ENCODE measurements at regions not wholly inside any gene's neighbourhood (a gene's known extent, or its start where the extent isn't known, plus 50 kb on each side); places are given as distances from the start of the nearest gene placed in this dataset.

- DNase-seq (ENCODE audit: low read depth): no peak
- TF ChIP-seq CTCF (conservative IDR thresholded peaks at IDR 0.05; ENCODE audit: low read depth, low read length): no peak
- no peak overlapping the region for H3K4me3 ChIP-seq (ENCODE audit: low read length)
Measured at GRCh38 chr2:196266855-196267254, 95.5 kb upstream of the STK17B start.

GRCh38 chr2:196268025-196268424 is 96.6 kb upstream of the STK17B start:
- DNase-seq (ENCODE audit: low read depth): no peak
- TF ChIP-seq CTCF (conservative IDR thresholded peaks at IDR 0.05; ENCODE audit: low read depth, low read length): no peak
- no peak overlapping the region for H3K4me3 ChIP-seq (ENCODE audit: low read length)

GRCh38 chr2:196268538-196269338 is 97.4 kb upstream of the STK17B start:
- no peak for DNase-seq (ENCODE audit: low read depth)
- H3K4me3 ChIP-seq (ENCODE audit: low read length): no peak overlapping the region
- no peak for TF ChIP-seq CTCF (conservative IDR thresholded peaks at IDR 0.05; ENCODE audit: low read depth, low read length)

GRCh38 chr2:196271795-196272194 is 100.4 kb upstream of the STK17B start:
- no peak overlapping the region for H3K4me3 ChIP-seq (ENCODE audit: low read length)
- no peak for TF ChIP-seq CTCF (conservative IDR thresholded peaks at IDR 0.05; ENCODE audit: low read depth, low read length)
- no peak for DNase-seq (ENCODE audit: low read depth)

GRCh38 chr2:196274387-196274809 is 103.0 kb upstream of the STK17B start:
- no peak for DNase-seq (ENCODE audit: low read depth)

GRCh38 chr2:196275646-196276352 is 104.4 kb upstream of the STK17B start:
- H3K4me3 ChIP-seq (ENCODE audit: low read length): no peak overlapping the region
- no peak for TF ChIP-seq CTCF (conservative IDR thresholded peaks at IDR 0.05; ENCODE audit: low read depth, low read length)
- no peak for DNase-seq (ENCODE audit: low read depth)

More at GRCh38 chr2:196274387-196274809, 103.0 kb upstream of the STK17B start:
- no peak overlapping the region for H3K4me3 ChIP-seq (ENCODE audit: low read length)
- no peak for TF ChIP-seq CTCF (conservative IDR thresholded peaks at IDR 0.05; ENCODE audit: low read depth, low read length)
